ENCODE measurements at regions not wholly inside any gene's neighbourhood (a gene's known extent, or its start where the extent isn't known, plus 50 kb on each side); places are given as distances from the start of the nearest gene placed in this dataset.

- Mint-ChIP-seq H3K9me3 (ENCODE audit: insufficient read depth) (no peaks in the 10 kb centered on the region), H3K4me1 (ENCODE audit: low read depth) (no peaks in the 10 kb centered on the region), H3K4me3 (no peak overlapping the region), H3K36me3 (ENCODE audit: low read depth) (no peaks in the 10 kb centered on the region), H3K27me3 (ENCODE audit: low read depth) (no peaks in the 10 kb centered on the region), H3K27ac (no peak overlapping the region)
- ChIA-PET POLR2A (no interaction called here), CTCF (no interaction called here)
- no peak for ATAC-seq
- no peak for DNase-seq
Measured at GRCh38 chr21:40901691-40902090, 54.7 kb upstream of the DSCAM start.

- ChIA-PET POLR2A (no interaction called here), CTCF (no interaction called here)
- DNase-seq (no peak), ATAC-seq (no peak)
- no peaks in the 10 kb centered on the region for H3K4me1 Mint-ChIP-seq (ENCODE audit: low read depth)
- no peak overlapping the region for H3K27ac Mint-ChIP-seq
- no peaks in the 10 kb centered on the region for H3K36me3 Mint-ChIP-seq (ENCODE audit: low read depth)
- no peak overlapping the region for H3K4me3 Mint-ChIP-seq
- H3K9me3 Mint-ChIP-seq (ENCODE audit: insufficient read depth) = no peaks in the 10 kb centered on the region
- H3K27me3 Mint-ChIP-seq (ENCODE audit: low read depth) = no peaks in the 10 kb centered on the region
Measured at GRCh38 chr21:40902299-40902698, 55.3 kb upstream of the DSCAM start.

GRCh38 chr21:40902993-40903392, 56.0 kb upstream of the DSCAM start:
- ChIA-PET CTCF (no interaction called here), POLR2A (no interaction called here)
- no peaks in the 10 kb centered on the region for H3K4me1 Mint-ChIP-seq (ENCODE audit: low read depth)
- ATAC-seq (no peak), DNase-seq (no peak)
- no peaks in the 10 kb centered on the region for H3K27me3 Mint-ChIP-seq (ENCODE audit: low read depth)
- no peaks in the 10 kb centered on the region for H3K9me3 Mint-ChIP-seq (ENCODE audit: insufficient read depth)
- H3K36me3 Mint-ChIP-seq (ENCODE audit: low read depth) = no peaks in the 10 kb centered on the region
- H3K4me3 Mint-ChIP-seq = no peak overlapping the region
- H3K27ac Mint-ChIP-seq = no peak overlapping the region

- no peak for DNase-seq
- ChIA-PET POLR2A (no interaction called here), CTCF (no interaction called here)
- Mint-ChIP-seq H3K27me3 (ENCODE audit: low read depth) (no peaks in the 10 kb centered on the region), H3K4me1 (ENCODE audit: low read depth) (no peaks in the 10 kb centered on the region), H3K4me3 (no peak overlapping the region), H3K9me3 (ENCODE audit: insufficient read depth) (no peaks in the 10 kb centered on the region), H3K27ac (no peak overlapping the region), H3K36me3 (ENCODE audit: low read depth) (no peaks in the 10 kb centered on the region)
- ATAC-seq = no peak
Measured at GRCh38 chr21:40905251-40905650, 58.3 kb upstream of the DSCAM start.

DNA sequence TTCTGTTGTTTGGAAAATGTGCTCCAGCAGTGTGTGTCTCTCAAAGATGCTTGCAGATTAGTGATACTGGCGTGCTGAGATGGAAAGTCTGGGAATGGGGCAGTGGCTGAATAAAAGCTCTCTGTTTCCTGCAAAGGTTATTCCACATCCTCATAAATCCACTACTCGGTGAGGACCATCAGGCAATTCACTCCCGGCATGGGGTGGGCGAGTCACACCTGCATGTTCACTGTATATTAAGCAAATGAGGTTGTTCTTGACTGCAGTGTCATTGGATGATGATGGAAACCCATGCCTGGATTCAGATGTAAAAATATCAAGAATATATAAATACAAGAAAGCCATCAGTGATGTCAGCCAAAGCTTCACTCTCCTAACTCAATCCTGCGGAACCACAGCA, 65.4 kb upstream of the DSCAM start:
- H3K9me3 Mint-ChIP-seq (ENCODE audit: insufficient read depth) = no peaks in the 10 kb centered on the region
- ChIA-PET CTCF (no interaction called here), POLR2A (no interaction called here)
- H3K27ac Mint-ChIP-seq = no peak overlapping the region
- no peak for DNase-seq
- no peaks in the 10 kb centered on the region for H3K4me1 Mint-ChIP-seq (ENCODE audit: low read depth)
- no peaks in the 10 kb centered on the region for H3K27me3 Mint-ChIP-seq (ENCODE audit: low read depth)
- H3K36me3 Mint-ChIP-seq (ENCODE audit: low read depth) = no peaks in the 10 kb centered on the region
- H3K4me3 Mint-ChIP-seq = no peak overlapping the region
- ATAC-seq = no peak

GRCh38 chr21:40915114-40915513, 68.2 kb upstream of the DSCAM start:
- Mint-ChIP-seq H3K9me3 (ENCODE audit: insufficient read depth) (no peaks in the 10 kb centered on the region), H3K4me3 (no peak overlapping the region), H3K27ac (no peak overlapping the region), H3K36me3 (ENCODE audit: low read depth) (no peaks in the 10 kb centered on the region), H3K27me3 (ENCODE audit: low read depth) (no peaks in the 10 kb centered on the region), H3K4me1 (ENCODE audit: low read depth) (no peaks in the 10 kb centered on the region)
- ChIA-PET CTCF (no interaction called here), POLR2A (no interaction called here)
- ATAC-seq = no peak
- no peak for DNase-seq

GRCh38 chr21:40923407-40923806, 76.4 kb upstream of the DSCAM start:
- ChIA-PET POLR2A (no interaction called here), CTCF (no interaction called here)
- no peaks in the 10 kb centered on the region for H3K36me3 Mint-ChIP-seq (ENCODE audit: low read depth)

DNA sequence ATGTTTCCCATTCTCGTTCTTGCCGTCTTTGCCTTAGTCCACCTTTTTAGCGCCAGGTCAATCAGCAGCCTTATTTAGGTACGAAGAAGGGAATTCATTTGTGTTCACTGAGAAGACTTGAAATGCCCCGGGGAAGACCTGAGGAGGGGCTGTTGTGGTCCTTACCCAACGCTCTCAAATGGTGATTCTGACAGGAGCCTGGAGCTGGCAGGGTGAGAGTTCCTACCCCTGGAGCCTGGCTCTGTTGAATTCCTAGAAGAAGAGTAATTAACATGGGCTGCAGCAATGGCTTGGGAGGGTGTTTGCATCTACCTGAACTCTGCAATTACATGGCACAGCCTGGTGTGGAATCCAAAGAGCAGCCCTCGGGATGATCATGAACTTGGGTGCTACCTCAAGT, 76.9 kb upstream of the DSCAM start:
- H3K27ac Mint-ChIP-seq = no peak overlapping the region
- ChIA-PET CTCF (no interaction called here), POLR2A (no interaction called here)
- no peaks in the 10 kb centered on the region for H3K4me1 Mint-ChIP-seq (ENCODE audit: low read depth)
- ATAC-seq (no peak), DNase-seq (no peak)
- no peak overlapping the region for H3K4me3 Mint-ChIP-seq
- no peaks in the 10 kb centered on the region for H3K27me3 Mint-ChIP-seq (ENCODE audit: low read depth)
- peaks cover 3% of the 10 kb centered on the region for H3K9me3 Mint-ChIP-seq (ENCODE audit: insufficient read depth)
- H3K36me3 Mint-ChIP-seq (ENCODE audit: low read depth) = no peaks in the 10 kb centered on the region

More at GRCh38 chr21:40923407-40923806, 76.4 kb upstream of the DSCAM start:
- H3K27me3 Mint-ChIP-seq (ENCODE audit: low read depth) = no peaks in the 10 kb centered on the region
- no peak overlapping the region for H3K4me3 Mint-ChIP-seq
- H3K9me3 Mint-ChIP-seq (ENCODE audit: insufficient read depth) = peaks cover 1% of the 10 kb centered on the region
- DNase-seq (no peak), ATAC-seq (no peak)
- H3K27ac Mint-ChIP-seq = no peak overlapping the region
- H3K4me1 Mint-ChIP-seq (ENCODE audit: low read depth) = no peaks in the 10 kb centered on the region

GRCh38 chr21:40924641-40925040, 77.7 kb upstream of the DSCAM start:
- no peaks in the 10 kb centered on the region for H3K27me3 Mint-ChIP-seq (ENCODE audit: low read depth)
- no peaks in the 10 kb centered on the region for H3K36me3 Mint-ChIP-seq (ENCODE audit: low read depth)
- ATAC-seq (no peak), DNase-seq (no peak)
- H3K27ac Mint-ChIP-seq = no peak overlapping the region
- no peaks in the 10 kb centered on the region for H3K4me1 Mint-ChIP-seq (ENCODE audit: low read depth)
- no peak overlapping the region for H3K4me3 Mint-ChIP-seq
- peaks cover 7% of the 10 kb centered on the region for H3K9me3 Mint-ChIP-seq (ENCODE audit: insufficient read depth)
- ChIA-PET CTCF (no interaction called here), POLR2A (interaction anchor here (0.5 kb wide), 1 partner anchor 1314 kb away, joined by 3 read pairs; no protein-coding TSS in a partner anchor)

DNA sequence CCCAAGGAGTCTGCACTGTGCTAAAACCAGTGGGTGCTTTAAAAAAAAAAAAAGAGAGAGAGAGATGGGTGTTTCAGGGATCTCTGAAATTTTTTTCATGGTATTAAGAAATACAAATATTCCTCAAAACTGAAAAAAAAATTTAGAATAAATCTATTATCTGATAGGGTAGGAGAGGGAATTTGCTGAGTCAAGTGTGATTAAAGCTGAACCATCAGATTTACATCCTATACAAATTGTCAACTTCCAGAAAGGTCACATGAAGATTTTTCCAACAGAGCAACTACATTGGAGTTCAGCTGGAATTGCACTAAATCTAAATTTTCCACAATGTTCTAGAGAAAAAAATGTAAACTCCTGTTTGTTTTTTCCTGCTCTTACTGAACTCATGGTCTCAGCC, 79.3 kb upstream of the DSCAM start:
- no peaks in the 10 kb centered on the region for H3K36me3 Mint-ChIP-seq (ENCODE audit: low read depth)
- POLR2A ChIA-PET = no interaction called here
- no peaks in the 10 kb centered on the region for H3K4me1 Mint-ChIP-seq (ENCODE audit: low read depth)
- H3K9me3 Mint-ChIP-seq (ENCODE audit: insufficient read depth) = peaks cover 11% of the 10 kb centered on the region
- H3K27ac Mint-ChIP-seq = no peak overlapping the region
- DNase-seq (no peak), ATAC-seq (no peak)
- no peaks in the 10 kb centered on the region for H3K27me3 Mint-ChIP-seq (ENCODE audit: low read depth)
- no peak overlapping the region for H3K4me3 Mint-ChIP-seq
- CTCF ChIA-PET = no interaction called here

DNA sequence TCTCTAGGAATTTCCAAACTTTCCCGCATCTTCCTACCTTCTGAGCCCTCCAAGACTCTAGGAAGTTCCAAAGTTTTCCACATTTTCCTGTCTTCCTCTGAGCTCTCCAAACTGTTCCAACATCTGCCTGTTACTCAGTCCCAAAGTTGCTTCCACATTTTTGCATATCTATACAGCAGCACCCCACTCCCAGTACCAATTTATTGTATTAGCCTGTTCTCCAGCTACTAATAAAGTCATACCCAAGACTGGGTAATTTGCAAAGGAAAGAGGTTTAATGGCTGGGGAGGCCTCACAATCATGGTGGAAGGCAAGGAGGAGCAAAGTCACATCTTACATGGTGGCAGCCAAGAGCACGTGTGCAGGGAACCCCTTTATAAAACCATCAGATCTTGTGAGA, 82.9 kb upstream of the DSCAM start:
- H3K27me3 Mint-ChIP-seq (ENCODE audit: low read depth) = no peaks in the 10 kb centered on the region
- no peaks in the 10 kb centered on the region for H3K4me1 Mint-ChIP-seq (ENCODE audit: low read depth)
- ATAC-seq (no peak), DNase-seq (no peak)
- CTCF ChIA-PET = no interaction called here
- no peak overlapping the region for H3K27ac Mint-ChIP-seq
- H3K36me3 Mint-ChIP-seq (ENCODE audit: low read depth) = no peaks in the 10 kb centered on the region
- no peak overlapping the region for H3K4me3 Mint-ChIP-seq
- H3K9me3 Mint-ChIP-seq (ENCODE audit: insufficient read depth) = peaks cover 11% of the 10 kb centered on the region
- POLR2A ChIA-PET = no interaction called here

DNA sequence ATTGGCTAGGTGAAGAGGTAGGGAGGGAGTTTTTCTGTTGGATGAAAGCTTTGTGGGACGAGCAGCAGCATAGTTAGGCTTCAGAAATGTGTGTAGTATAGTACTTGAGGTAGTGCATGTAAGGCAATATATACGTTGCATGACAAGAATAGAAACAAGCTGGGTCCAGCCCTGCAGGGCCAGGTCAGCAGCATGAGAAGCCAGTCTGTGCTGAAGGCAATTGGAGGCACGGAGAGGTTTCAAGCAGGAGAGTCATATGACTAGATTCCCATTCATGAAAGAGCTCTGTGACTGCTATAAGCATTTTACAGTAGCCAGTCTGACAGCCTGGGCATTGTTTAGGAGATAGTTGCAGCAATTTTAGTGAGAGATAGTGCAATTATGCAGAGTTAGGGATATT, 84.2 kb upstream of the DSCAM start:
- H3K4me1 Mint-ChIP-seq (ENCODE audit: low read depth) = no peaks in the 10 kb centered on the region
- no peaks in the 10 kb centered on the region for H3K27me3 Mint-ChIP-seq (ENCODE audit: low read depth)
- no peak overlapping the region for H3K27ac Mint-ChIP-seq
- POLR2A ChIA-PET = no interaction called here
- DNase-seq (no peak), ATAC-seq (no peak)
- CTCF ChIA-PET = no interaction called here
- H3K4me3 Mint-ChIP-seq = no peak overlapping the region
- H3K36me3 Mint-ChIP-seq (ENCODE audit: low read depth) = no peaks in the 10 kb centered on the region
- H3K9me3 Mint-ChIP-seq (ENCODE audit: insufficient read depth) = peaks cover 11% of the 10 kb centered on the region

DNA sequence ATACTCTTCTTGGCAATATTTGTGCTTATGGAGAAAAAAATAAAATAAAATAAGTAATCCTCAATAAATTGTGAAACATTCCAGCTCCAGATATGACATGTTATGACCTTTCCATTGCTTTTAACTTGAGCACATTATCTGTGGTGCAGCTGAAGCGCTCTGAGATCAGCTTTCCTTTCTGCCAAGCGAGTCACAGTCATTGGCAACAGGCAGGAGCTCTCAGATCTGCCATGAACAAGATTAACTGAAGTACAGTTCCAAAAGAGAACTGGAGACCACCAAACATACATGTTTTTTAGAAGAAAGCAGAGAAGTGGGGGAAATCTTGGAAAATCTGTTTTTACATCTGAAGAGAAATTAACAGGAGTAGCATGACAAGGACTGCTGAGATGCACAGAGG, 89.2 kb upstream of the DSCAM start:
- ATAC-seq (no peak), DNase-seq (no peak)
- Mint-ChIP-seq H3K27ac (no peak overlapping the region), H3K36me3 (ENCODE audit: low read depth) (no peaks in the 10 kb centered on the region), H3K27me3 (ENCODE audit: low read depth) (no peaks in the 10 kb centered on the region), H3K4me3 (no peak overlapping the region), H3K4me1 (ENCODE audit: low read depth) (no peaks in the 10 kb centered on the region), H3K9me3 (ENCODE audit: insufficient read depth) (no peaks in the 10 kb centered on the region)
- ChIA-PET CTCF (no interaction called here), POLR2A (no interaction called here)
